Panc1 (cell line): ENCODE measurements at regions not wholly inside any gene's neighbourhood (a gene's known extent, or its start where the extent isn't known, plus 50 kb on each side); places are given as distances from the start of the nearest gene placed in this dataset.
"Not testable (repeated sequence)": the region's sequence is repeated elsewhere in the genome, so short reads cannot be mapped to it uniquely, and the experiment has no call there.

Experiments
- ATAC-seq: fragments of 200-7000 bp; cut with Tn5 transposase; 2 replicates; pipeline ENCODE4 v1.9.1; 2020; ENCODE audit warnings: mild to moderate bottlenecking, moderate library complexity
- BruUV-seq: library from RNA; stranded (reverse); fragments of 400-500 nt; replicated peaks from 2 replicates; lab custom pipeline; 2021; lab: Mats Ljungman, UMichigan
- CTCF ChIA-PET: fragments of 300-600 bp; sonication (Branson Sonifier 250); formaldehyde crosslinking; loops from one replicate; lab custom pipeline; 2022; ENCODE audit warnings: antibody characterized with exemption; lab: Charles Lee
- POLR2A ChIA-PET: fragments of 300-600 bp; sonication (Branson Sonifier 250); formaldehyde crosslinking; loops from one replicate; lab custom pipeline; 2022; ENCODE audit warnings: antibody characterized with exemption; lab: Charles Lee
- DNase-seq: peaks from one replicate; pipeline ENCODE4 v3.0.0-alpha.2; 2010; ENCODE audit warnings: low read depth, low spot score
- H3K27ac ChIP-seq: 2 replicates; pipeline ENCODE4 v1.5.1; 2011; ENCODE audit warnings: mild to moderate bottlenecking, low read length, inconsistent platforms
- H3K27me3 ChIP-seq: fragments of 200-500 bp; sonication (Bioruptor generic); 2 replicates; pipeline ENCODE4 v1.6.0; 2014; ENCODE audit warnings: low read length, inconsistent platforms; ENCODE audit not compliant: control insufficient read depth, insufficient read depth
- H3K36me3 ChIP-seq: fragments of 200-500 bp; sonication (Bioruptor generic); 2 replicates; pipeline ENCODE4 v1.5.1; 2014; ENCODE audit warnings: inconsistent platforms, mild to moderate bottlenecking, low read length, moderate library complexity; ENCODE audit not compliant: control insufficient read depth, insufficient read depth
- H3K4me1 ChIP-seq: 2 replicates; pipeline ENCODE4 v1.5.1; 2011; ENCODE audit warnings: inconsistent platforms, mild to moderate bottlenecking, low read length, moderate library complexity; ENCODE audit not compliant: control insufficient read depth, insufficient read depth
- H3K4me3 ChIP-seq, 2 experiments: 2 replicates each; pipeline ENCODE4 v1.5.1; 2011 to 2012; ENCODE audit warnings: low read depth in 2 of 2, low read length in 2 of 2, mild to moderate bottlenecking in 2 of 2, inconsistent platforms in 1 of 2, moderate library complexity in 1 of 2
- H3K9me3 ChIP-seq: fragments of 200-500 bp; sonication (Bioruptor generic); 2 replicates; pipeline ENCODE4 v1.5.1; 2014; ENCODE audit warnings: low read depth, mild to moderate bottlenecking, inconsistent platforms, low read length, moderate library complexity; ENCODE audit not compliant: control insufficient read depth, insufficient read depth
- POLR2AphosphoS5 ChIP-seq: IDR thresholded peaks from 2 replicates; pipeline ENCODE4 v1.6.1; 2012; ENCODE audit warnings: mild to moderate bottlenecking, low read depth, low read length, moderate library complexity
- SIN3A ChIP-seq: IDR thresholded peaks from 2 replicates; pipeline ENCODE4 v1.6.1; 2012; ENCODE audit warnings: low read depth, mild to moderate bottlenecking, low read length, moderate library complexity, borderline replicate concordance; ENCODE audit not compliant: insufficient read depth
- TCF7L2 ChIP-seq: IDR thresholded peaks from 2 replicates; pipeline ENCODE4 v1.6.1; 2011; ENCODE audit warnings: mild to moderate bottlenecking, low read depth, low read length, inconsistent platforms
- in situ Hi-C: cut with HindIII; loops from 2 replicates; pipeline ENCODE4 v1.10.0; 2016; ENCODE audit warnings: low sequenced_read_pairs, low pct_unique_long_range_greater_than_20kb
- intact Hi-C: fragments of 100-400 bp; cut with micrococcal nuclease; formaldehyde crosslinking; loops from one replicate; pipeline ENCODE4 v1.10.0; 2022; ENCODE audit not compliant: unreplicated experiment
- TF ChIP-seq, protein P1 (sequence below), 2 experiments: IDR thresholded peaks; 2 replicates each; pipeline ENCODE4 v1.6.1; 2011 to 2012; ENCODE audit warnings: low read depth in 2 of 2, control low read depth in 1 of 2, low read length in 1 of 2, mild to moderate bottlenecking in 1 of 2, moderate library complexity in 1 of 2; ENCODE audit not compliant: insufficient read depth in 1 of 2
- TF ChIP-seq, protein P2 (sequence below): fragments of 450-650 bp; IDR thresholded peaks from 2 replicates; pipeline ENCODE4 v1.5.1; 2017; ENCODE audit warnings: mild to moderate bottlenecking

DNA sequence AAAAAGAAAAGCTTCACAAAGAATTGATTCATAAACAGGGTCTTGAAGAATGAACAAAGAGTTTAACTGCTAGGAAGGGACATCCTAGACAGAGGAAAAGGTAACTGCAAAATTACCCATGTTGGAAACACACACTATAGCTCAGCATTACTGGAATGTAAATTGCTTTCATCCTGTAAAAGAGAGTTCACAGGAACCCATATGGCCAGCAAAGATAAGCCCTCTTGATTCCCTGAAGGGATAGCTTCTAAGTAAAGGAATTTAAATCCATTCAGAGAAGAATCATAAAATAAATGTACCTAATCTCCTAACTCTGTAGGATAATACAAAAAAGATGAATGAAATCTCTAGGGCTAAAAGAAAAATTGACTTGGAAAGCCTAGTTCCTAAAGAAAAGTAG, 107.1 kb upstream of the INTU start:
- no peak for ATAC-seq
- intact Hi-C loops, result no loop called here
- no peak for TF ChIP-seq TCF7L2
- TF ChIP-seq, protein P1, sequence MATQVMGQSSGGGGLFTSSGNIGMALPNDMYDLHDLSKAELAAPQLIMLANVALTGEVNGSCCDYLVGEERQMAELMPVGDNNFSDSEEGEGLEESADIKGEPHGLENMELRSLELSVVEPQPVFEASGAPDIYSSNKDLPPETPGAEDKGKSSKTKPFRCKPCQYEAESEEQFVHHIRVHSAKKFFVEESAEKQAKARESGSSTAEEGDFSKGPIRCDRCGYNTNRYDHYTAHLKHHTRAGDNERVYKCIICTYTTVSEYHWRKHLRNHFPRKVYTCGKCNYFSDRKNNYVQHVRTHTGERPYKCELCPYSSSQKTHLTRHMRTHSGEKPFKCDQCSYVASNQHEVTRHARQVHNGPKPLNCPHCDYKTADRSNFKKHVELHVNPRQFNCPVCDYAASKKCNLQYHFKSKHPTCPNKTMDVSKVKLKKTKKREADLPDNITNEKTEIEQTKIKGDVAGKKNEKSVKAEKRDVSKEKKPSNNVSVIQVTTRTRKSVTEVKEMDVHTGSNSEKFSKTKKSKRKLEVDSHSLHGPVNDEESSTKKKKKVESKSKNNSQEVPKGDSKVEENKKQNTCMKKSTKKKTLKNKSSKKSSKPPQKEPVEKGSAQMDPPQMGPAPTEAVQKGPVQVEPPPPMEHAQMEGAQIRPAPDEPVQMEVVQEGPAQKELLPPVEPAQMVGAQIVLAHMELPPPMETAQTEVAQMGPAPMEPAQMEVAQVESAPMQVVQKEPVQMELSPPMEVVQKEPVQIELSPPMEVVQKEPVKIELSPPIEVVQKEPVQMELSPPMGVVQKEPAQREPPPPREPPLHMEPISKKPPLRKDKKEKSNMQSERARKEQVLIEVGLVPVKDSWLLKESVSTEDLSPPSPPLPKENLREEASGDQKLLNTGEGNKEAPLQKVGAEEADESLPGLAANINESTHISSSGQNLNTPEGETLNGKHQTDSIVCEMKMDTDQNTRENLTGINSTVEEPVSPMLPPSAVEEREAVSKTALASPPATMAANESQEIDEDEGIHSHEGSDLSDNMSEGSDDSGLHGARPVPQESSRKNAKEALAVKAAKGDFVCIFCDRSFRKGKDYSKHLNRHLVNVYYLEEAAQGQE (IDR thresholded peaks at IDR 0.05; ENCODE audit: insufficient read depth in 1 of 2, low read depth in 2 of 2, low read length in 1 of 2), result no peak
- TF ChIP-seq POLR2AphosphoS5, result no peak
- TF ChIP-seq SIN3A, result no peak
- TF ChIP-seq, protein P2, sequence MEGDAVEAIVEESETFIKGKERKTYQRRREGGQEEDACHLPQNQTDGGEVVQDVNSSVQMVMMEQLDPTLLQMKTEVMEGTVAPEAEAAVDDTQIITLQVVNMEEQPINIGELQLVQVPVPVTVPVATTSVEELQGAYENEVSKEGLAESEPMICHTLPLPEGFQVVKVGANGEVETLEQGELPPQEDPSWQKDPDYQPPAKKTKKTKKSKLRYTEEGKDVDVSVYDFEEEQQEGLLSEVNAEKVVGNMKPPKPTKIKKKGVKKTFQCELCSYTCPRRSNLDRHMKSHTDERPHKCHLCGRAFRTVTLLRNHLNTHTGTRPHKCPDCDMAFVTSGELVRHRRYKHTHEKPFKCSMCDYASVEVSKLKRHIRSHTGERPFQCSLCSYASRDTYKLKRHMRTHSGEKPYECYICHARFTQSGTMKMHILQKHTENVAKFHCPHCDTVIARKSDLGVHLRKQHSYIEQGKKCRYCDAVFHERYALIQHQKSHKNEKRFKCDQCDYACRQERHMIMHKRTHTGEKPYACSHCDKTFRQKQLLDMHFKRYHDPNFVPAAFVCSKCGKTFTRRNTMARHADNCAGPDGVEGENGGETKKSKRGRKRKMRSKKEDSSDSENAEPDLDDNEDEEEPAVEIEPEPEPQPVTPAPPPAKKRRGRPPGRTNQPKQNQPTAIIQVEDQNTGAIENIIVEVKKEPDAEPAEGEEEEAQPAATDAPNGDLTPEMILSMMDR, result no peak
- Histone ChIP-seq H3K27me3 (no peaks in the 10 kb centered on the region; the same call in 1 of the 2 replicates), H3K4me1 (no peaks in the 10 kb centered on the region), H3K27ac (no peak overlapping the region), H3K36me3 (no peaks in the 10 kb centered on the region), H3K4me3 (no peak overlapping the region), H3K9me3 (no peaks in the 10 kb centered on the region)
- in situ Hi-C loops, result no loop called here
- BruUV-seq, result no TSS peak
- ChIA-PET CTCF (no interaction called here), POLR2A (no interaction called here)
- DNase-seq, result no peak

DNA sequence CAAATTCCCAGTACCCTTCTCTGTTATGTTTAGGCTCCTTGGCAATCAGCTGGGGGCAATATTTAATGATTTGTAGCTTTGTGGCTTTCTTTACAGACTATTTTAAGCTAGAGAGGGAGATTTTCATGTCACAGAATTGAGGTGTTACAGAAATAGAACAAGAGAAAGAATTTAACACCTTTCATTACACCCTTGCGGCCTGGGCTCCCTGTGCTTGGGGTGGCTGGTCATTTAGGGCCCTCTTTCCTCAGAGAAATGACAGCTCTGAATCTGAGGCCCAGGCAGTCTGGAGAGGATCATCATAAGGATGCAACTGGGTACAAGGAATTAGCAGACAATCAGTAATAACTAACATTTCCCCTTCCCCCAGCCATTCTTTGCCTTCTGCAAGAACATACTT, 104.5 kb upstream of the INTU start:
- Histone ChIP-seq H3K9me3 (no peaks in the 10 kb centered on the region), H3K36me3 (no peaks in the 10 kb centered on the region), H3K4me1 (no peaks in the 10 kb centered on the region), H3K27ac (no peak overlapping the region), H3K27me3 (no peaks in the 10 kb centered on the region), H3K4me3 (no peak overlapping the region)
- TF ChIP-seq SIN3A, result no peak
- TF ChIP-seq, protein P2, result no peak
- TF ChIP-seq, protein P1 (IDR thresholded peaks at IDR 0.05; ENCODE audit: insufficient read depth in 1 of 2, low read depth in 2 of 2, low read length in 1 of 2), result no peak
- no peak for TF ChIP-seq TCF7L2
- no peak for TF ChIP-seq POLR2AphosphoS5
- ChIA-PET CTCF (no interaction called here), POLR2A (no interaction called here)
- no peak for DNase-seq
- BruUV-seq, result no TSS peak
- in situ Hi-C loops (no loop called here), intact Hi-C loops (no loop called here)
- no peak for ATAC-seq

DNA sequence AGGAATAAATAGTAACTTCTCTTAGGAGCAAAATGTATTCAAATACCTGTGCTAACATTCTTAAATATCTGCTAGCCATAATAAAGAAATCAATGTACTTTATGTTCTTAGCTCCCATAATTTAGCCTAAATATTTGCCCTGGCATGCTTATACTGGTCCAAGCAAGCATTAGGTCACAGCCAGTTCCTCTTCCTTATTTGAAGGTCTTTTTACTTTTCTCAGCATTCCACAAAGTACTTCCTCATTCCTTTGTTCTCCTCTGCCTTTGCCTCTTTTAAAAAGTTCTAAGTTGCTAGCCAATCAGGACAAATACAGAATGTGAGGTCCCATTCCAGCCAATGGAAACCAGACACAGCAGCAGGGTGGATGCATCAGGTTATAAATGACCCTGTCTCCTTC, 102.9 kb upstream of the INTU start:
- ATAC-seq, DNase-seq, CTCF ChIA-PET, H3K4me1 ChIP-seq, BruUV-seq, H3K27ac ChIP-seq, H3K27me3 ChIP-seq, H3K4me3 ChIP-seq, H3K9me3 ChIP-seq, POLR2A ChIA-PET, in situ Hi-C loops, intact Hi-C loops, H3K36me3 ChIP-seq: not testable (repeated sequence)
